ENCODE measurements at regions not wholly inside any gene's neighbourhood (a gene's known extent, or its start where the extent isn't known, plus 50 kb on each side); places are given as distances from the start of the nearest gene placed in this dataset.
"Not testable (repeated sequence)": the region's sequence is repeated elsewhere in the genome, so short reads cannot be mapped to it uniquely, and the experiment has no call there.

GRCh38 chr14:41280745-41281144 is 325.9 kb upstream of the LRFN5 start:
- DNase-seq: no peak

GRCh38 chr14:41277450-41277849 is 329.2 kb upstream of the LRFN5 start:
- DNase-seq: no peak

GRCh38 chr14:41257476-41257875 is 349.2 kb upstream of the LRFN5 start:
- DNase-seq: no peak

- no peak for DNase-seq
These were observed 371.2 kb upstream of the LRFN5 start for GRCh38 chr14:41235466-41235865.

- DNase-seq: no peak
These were observed 376.0 kb upstream of the LRFN5 start for GRCh38 chr14:41230683-41231082.

GRCh38 chr14:41229824-41230223 is 376.9 kb upstream of the LRFN5 start:
- no peak for DNase-seq

GRCh38 chr14:41225433-41225832 is 381.2 kb upstream of the LRFN5 start:
- DNase-seq: no peak

GRCh38 chr14:41222581-41222980 is 384.1 kb upstream of the LRFN5 start:
- DNase-seq: no peak

- DNase-seq: not testable (repeated sequence)
These were observed 391.7 kb upstream of the LRFN5 start for GRCh38 chr14:41214978-41215377.

- no peak for DNase-seq
These were observed 405.0 kb upstream of the LRFN5 start for GRCh38 chr14:41201696-41202095.

- no peak for DNase-seq
These were observed 418.8 kb upstream of the LRFN5 start for GRCh38 chr14:41187868-41188267.

GRCh38 chr14:41171045-41171444 is 435.6 kb upstream of the LRFN5 start:
- DNase-seq: no peak

- DNase-seq: no peak
These were observed 439.6 kb upstream of the LRFN5 start for GRCh38 chr14:41167040-41167439.

- no peak for DNase-seq
These were observed 452.4 kb upstream of the LRFN5 start for GRCh38 chr14:41154143-41154807.

GRCh38 chr14:41146391-41146790 is 460.3 kb upstream of the LRFN5 start:
- no peak for DNase-seq

- DNase-seq: no peak
These were observed 462.3 kb upstream of the LRFN5 start for GRCh38 chr14:41144370-41144769.

- no peak for DNase-seq
These were observed 468.9 kb upstream of the LRFN5 start for GRCh38 chr14:41137741-41138140.

GRCh38 chr14:41130274-41130673 is 476.4 kb upstream of the LRFN5 start:
- DNase-seq: no peak

- no peak for DNase-seq
These were observed 486.3 kb upstream of the LRFN5 start for GRCh38 chr14:41120402-41120801.

GRCh38 chr14:41096131-41096530 is 510.5 kb upstream of the LRFN5 start:
- DNase-seq: no peak

- DNase-seq: no peak
These were observed 519.6 kb upstream of the LRFN5 start for GRCh38 chr14:41087056-41087455.

- no peak for DNase-seq
These were observed 533.1 kb upstream of the LRFN5 start for GRCh38 chr14:41073544-41073943.

- no peak for DNase-seq
These were observed 533.9 kb upstream of the LRFN5 start for GRCh38 chr14:41072776-41073175.

GRCh38 chr14:41071351-41071750 is 535.3 kb upstream of the LRFN5 start:
- no peak for DNase-seq

GRCh38 chr14:41062826-41063225 is 543.9 kb upstream of the LRFN5 start:
- DNase-seq: no peak
